ENCODE measurements at regions not wholly inside any gene's neighbourhood (a gene's known extent, or its start where the extent isn't known, plus 50 kb on each side); places are given as distances from the start of the nearest gene placed in this dataset.

DNA sequence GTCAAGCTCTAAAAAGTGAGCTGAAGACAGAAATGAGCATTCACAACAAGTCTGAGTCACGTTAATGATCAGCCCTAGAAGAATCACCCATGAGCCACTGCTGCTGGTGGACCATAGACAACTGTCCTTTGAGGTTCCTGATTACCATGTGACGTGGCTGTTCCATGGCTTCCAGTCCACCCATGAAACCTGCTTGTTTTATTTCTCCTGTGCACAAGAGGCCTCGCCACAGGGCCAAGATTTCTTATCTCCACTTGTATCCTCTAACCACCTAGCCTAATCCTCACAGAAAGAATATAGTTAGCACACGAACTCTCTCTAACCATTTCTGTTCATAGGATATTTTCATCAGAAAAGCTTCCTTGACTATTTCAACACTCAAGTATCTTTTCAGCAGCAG is 242.7 kb downstream of the MREG start:
- TF ChIP-seq, protein P1, sequence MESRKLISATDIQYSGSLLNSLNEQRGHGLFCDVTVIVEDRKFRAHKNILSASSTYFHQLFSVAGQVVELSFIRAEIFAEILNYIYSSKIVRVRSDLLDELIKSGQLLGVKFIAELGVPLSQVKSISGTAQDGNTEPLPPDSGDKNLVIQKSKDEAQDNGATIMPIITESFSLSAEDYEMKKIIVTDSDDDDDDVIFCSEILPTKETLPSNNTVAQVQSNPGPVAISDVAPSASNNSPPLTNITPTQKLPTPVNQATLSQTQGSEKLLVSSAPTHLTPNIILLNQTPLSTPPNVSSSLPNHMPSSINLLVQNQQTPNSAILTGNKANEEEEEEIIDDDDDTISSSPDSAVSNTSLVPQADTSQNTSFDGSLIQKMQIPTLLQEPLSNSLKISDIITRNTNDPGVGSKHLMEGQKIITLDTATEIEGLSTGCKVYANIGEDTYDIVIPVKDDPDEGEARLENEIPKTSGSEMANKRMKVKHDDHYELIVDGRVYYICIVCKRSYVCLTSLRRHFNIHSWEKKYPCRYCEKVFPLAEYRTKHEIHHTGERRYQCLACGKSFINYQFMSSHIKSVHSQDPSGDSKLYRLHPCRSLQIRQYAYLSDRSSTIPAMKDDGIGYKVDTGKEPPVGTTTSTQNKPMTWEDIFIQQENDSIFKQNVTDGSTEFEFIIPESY (IDR thresholded peaks at IDR 0.05), result no peak
- TF ChIP-seq, protein P2, sequence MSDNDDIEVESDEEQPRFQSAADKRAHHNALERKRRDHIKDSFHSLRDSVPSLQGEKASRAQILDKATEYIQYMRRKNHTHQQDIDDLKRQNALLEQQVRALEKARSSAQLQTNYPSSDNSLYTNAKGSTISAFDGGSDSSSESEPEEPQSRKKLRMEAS (IDR thresholded peaks at IDR 0.05), result no peak
- TF ChIP-seq CTCF (IDR thresholded peaks at IDR 0.05; ENCODE audit: low read depth, low read length, missing input control), result no peak
- no peak for TF ChIP-seq GABPA (IDR thresholded peaks at IDR 0.05 in 1 of 2, conservative IDR thresholded peaks at IDR 0.05 in 1 of 2)
- no peak for TF ChIP-seq EGR1 (IDR thresholded peaks at IDR 0.05; ENCODE audit: low read depth in 2 of 2)
- TF ChIP-seq JUND (IDR thresholded peaks at IDR 0.05), result no peak
- no peak for TF ChIP-seq HNF4G (IDR thresholded peaks at IDR 0.05)
- no peak for TF ChIP-seq RAD21 (IDR thresholded peaks at IDR 0.05)
- no peak for TF ChIP-seq REST (IDR thresholded peaks at IDR 0.05)
- no peak for TF ChIP-seq TAF1 (conservative IDR thresholded peaks at IDR 0.05)

Data from liver (tissue), 3 donors.